ENCODE measurements at regions not wholly inside any gene's neighbourhood (a gene's known extent, or its start where the extent isn't known, plus 50 kb on each side); places are given as distances from the start of the nearest gene placed in this dataset.

- in situ Hi-C loops (cut with HindIII; ENCODE audit: low sequenced_read_pairs), result no loop called here
- DNase-seq (ENCODE audit: low read depth, low spot score), result no peak
- no peak overlapping the region for H3K4me3 ChIP-seq (ENCODE audit: low read depth, low read length)
- TF ChIP-seq CTCF (IDR thresholded peaks at IDR 0.05; ENCODE audit: low read depth, low read length), result no peak
Observed at GRCh38 chr16:26697807-26698206, 368.9 kb upstream of the C16orf82 start.

- H3K4me3 ChIP-seq (ENCODE audit: low read depth, low read length), result no peak overlapping the region
- DNase-seq (ENCODE audit: low read depth, low spot score), result no peak
- in situ Hi-C loops (cut with HindIII; ENCODE audit: low sequenced_read_pairs), result no loop called here
- TF ChIP-seq CTCF (IDR thresholded peaks at IDR 0.05; ENCODE audit: low read depth, low read length), result no peak
Observed at GRCh38 chr16:26700250-26700649, 366.5 kb upstream of the C16orf82 start.

GRCh38 chr16:26701243-26701886 is 365.4 kb upstream of the C16orf82 start:
- H3K4me3 ChIP-seq (ENCODE audit: low read depth, low read length), result no peak overlapping the region
- no peak for TF ChIP-seq CTCF (IDR thresholded peaks at IDR 0.05; ENCODE audit: low read depth, low read length)
- in situ Hi-C loops (cut with HindIII; ENCODE audit: low sequenced_read_pairs), result no loop called here
- no peak for DNase-seq (ENCODE audit: low read depth, low spot score)

GRCh38 chr16:26705346-26705745 is 361.4 kb upstream of the C16orf82 start:
- H3K4me3 ChIP-seq (ENCODE audit: low read depth, low read length), result no peak overlapping the region
- DNase-seq (ENCODE audit: low read depth, low spot score), result no peak
- in situ Hi-C loops (cut with HindIII; ENCODE audit: low sequenced_read_pairs), result no loop called here
- TF ChIP-seq CTCF (IDR thresholded peaks at IDR 0.05; ENCODE audit: low read depth, low read length), result no peak

- in situ Hi-C loops (cut with HindIII; ENCODE audit: low sequenced_read_pairs), result no loop called here
- no peak for DNase-seq (ENCODE audit: low read depth, low spot score)
- no peak for TF ChIP-seq CTCF (IDR thresholded peaks at IDR 0.05; ENCODE audit: low read depth, low read length)
- no peak overlapping the region for H3K4me3 ChIP-seq (ENCODE audit: low read depth, low read length)
Observed at GRCh38 chr16:26708428-26708827, 358.3 kb upstream of the C16orf82 start.

- no peak for DNase-seq (ENCODE audit: low read depth, low spot score)
- no peak overlapping the region for H3K4me3 ChIP-seq (ENCODE audit: low read depth, low read length)
- TF ChIP-seq CTCF (IDR thresholded peaks at IDR 0.05; ENCODE audit: low read depth, low read length), result no peak
- in situ Hi-C loops (cut with HindIII; ENCODE audit: low sequenced_read_pairs), result no loop called here
Observed at GRCh38 chr16:26709175-26709574, 357.6 kb upstream of the C16orf82 start.

Measured in astrocyte of the spinal cord (primary cell).